Keratinocyte (primary cell): ENCODE measurements at regions not wholly inside any gene's neighbourhood (a gene's known extent, or its start where the extent isn't known, plus 50 kb on each side); places are given as distances from the start of the nearest gene placed in this dataset.
A peak's percentile ranks its signal among the peaks of the same experiment; 100 is the strongest.

Experiments used
- DNase-seq: peaks from one replicate; pipeline ENCODE4 v3.0.0-alpha.2; 2011; ENCODE audit warnings: low read depth, missing footprints, low spot score
- FAIRE-seq: peaks from 2 replicates; lab custom pipeline; 2011; peaks lifted over from hg19 to GRCh38; lab: Jason Lieb, UNC
- H2AFZ ChIP-seq: 2 replicates; pipeline ENCODE4 v1.6.0; 2012; ENCODE audit warnings: low read length, control low read depth, inconsistent platforms; ENCODE audit not compliant: control insufficient read depth
- H3K27ac ChIP-seq: 2 replicates; pipeline ENCODE4 v1.5.1; 2011; ENCODE audit warnings: low read length; ENCODE audit not compliant: control insufficient read depth, insufficient read depth
- H3K27me3 ChIP-seq: 3 replicates; pipeline ENCODE4 v1.6.0; 2011; ENCODE audit warnings: low read length; ENCODE audit not compliant: control insufficient read depth, insufficient read depth; ENCODE audit errors: extremely low read depth
- H3K36me3 ChIP-seq, 2 experiments: 2 replicates in 1 of 2; 3 replicates in 1 of 2; pipeline ENCODE4 v1.5.1; 2011; ENCODE audit warnings: low read length in 2 of 2, mild to moderate bottlenecking in 1 of 2; ENCODE audit not compliant: control insufficient read depth in 2 of 2, insufficient read depth in 2 of 2; ENCODE audit errors: extremely low read depth in 1 of 2
- H3K4me1 ChIP-seq: 3 replicates; pipeline ENCODE4 v1.5.1; 2011; ENCODE audit warnings: low read length; ENCODE audit not compliant: control insufficient read depth, insufficient read depth; ENCODE audit errors: extremely low read depth
- H3K4me2 ChIP-seq: 3 replicates; pipeline ENCODE4 v1.6.0; 2011; ENCODE audit warnings: low read depth, low read length; ENCODE audit not compliant: control insufficient read depth, insufficient read depth; ENCODE audit errors: extremely low read depth
- H3K4me3 ChIP-seq, 3 experiments: fragments of 200-600 bp in 1 of 3; sonication (generic) in 1 of 3; 2 replicates in 2 of 3; 3 replicates in 1 of 3; pipeline ENCODE4 v1.5.1; 2011 to 2016; ENCODE audit warnings: low read length in 3 of 3, mild to moderate bottlenecking in 3 of 3, control low read depth in 2 of 3, inconsistent platforms in 1 of 3, low read depth in 1 of 3, mixed read lengths in 1 of 3, mixed run types in 1 of 3, moderate library complexity in 1 of 3; ENCODE audit not compliant: control insufficient read depth in 2 of 3, insufficient read depth in 2 of 3; ENCODE audit errors: extremely low read depth in 1 of 3
- H3K79me2 ChIP-seq: 2 replicates; pipeline ENCODE4 v1.6.0; 2012; ENCODE audit warnings: low read length; ENCODE audit not compliant: control insufficient read depth, insufficient read depth
- H3K9ac ChIP-seq: 3 replicates; pipeline ENCODE4 v1.6.0; 2011; ENCODE audit warnings: low read length; ENCODE audit not compliant: control insufficient read depth, insufficient read depth; ENCODE audit errors: extremely low read depth
- H3K9me1 ChIP-seq: 3 replicates; pipeline ENCODE4 v1.6.0; 2011; ENCODE audit warnings: low read length; ENCODE audit not compliant: control insufficient read depth, insufficient read depth; ENCODE audit errors: extremely low read depth
- H3K9me3 ChIP-seq: 2 replicates; pipeline ENCODE4 v1.5.1; 2012; ENCODE audit warnings: low read depth, low read length; ENCODE audit not compliant: control insufficient read depth
- H4K20me1 ChIP-seq: 3 replicates; pipeline ENCODE4 v1.6.0; 2011; ENCODE audit warnings: low read length; ENCODE audit not compliant: control insufficient read depth, insufficient read depth; ENCODE audit errors: extremely low read depth
- CTCF ChIP-seq, 3 experiments: IDR thresholded peaks in 1 of 3; conservative IDR thresholded peaks in 1 of 3; optimal IDR thresholded peaks in 1 of 3; 2 replicates in 2 of 3; 3 replicates in 1 of 3; pipeline versions ENCODE3 to v1.5.1; 2011; ENCODE audit warnings: low read length in 3 of 3, mild to moderate bottlenecking in 3 of 3, moderate library complexity in 2 of 3, control low read depth in 1 of 3, inconsistent platforms in 1 of 3; ENCODE audit not compliant: insufficient read depth in 2 of 3; ENCODE audit errors: extremely low read depth in 1 of 3
- EZH2 ChIP-seq: IDR thresholded peaks from one replicate; pipeline ENCODE4 v1.6.1; 2012; ENCODE audit warnings: inconsistent platforms, mild to moderate bottlenecking, low read length, moderate library complexity
- dilution Hi-C: fragments of 300-500 bp; cut with MboI; formaldehyde crosslinking; loops from one replicate; pipeline ENCODE4 v1.7.0; 2020; ENCODE audit warnings: low sequenced_read_pairs; ENCODE audit not compliant: extremely low pct_ligation_motif_present

GRCh38 chr3:59576606-59577005 lies 526.8 kb upstream of the CFAP20DC start:
- Histone ChIP-seq H3K9me3 (no peaks in the 10 kb centered on the region), H3K4me2 (no peak overlapping the region), H3K9ac (no peak overlapping the region), H3K27ac (no peak overlapping the region), H3K36me3 (no peaks in the 10 kb centered on the region), H2AFZ (no peak overlapping the region), H3K27me3 (no peaks in the 10 kb centered on the region), H3K4me1 (peaks cover 15% of the 10 kb centered on the region), H3K9me1 (no peaks in the 10 kb centered on the region), H4K20me1 (no peaks in the 10 kb centered on the region), H3K4me3 (no peak overlapping the region), H3K79me2 (no peaks in the 10 kb centered on the region)
- DNase-seq = no peak
- TF ChIP-seq EZH2 = no peak
- TF ChIP-seq CTCF (optimal IDR thresholded peaks at IDR 0.05 in 1 of 3, IDR thresholded peaks at IDR 0.05 in 1 of 3, conservative IDR thresholded peaks at IDR 0.05 in 1 of 3; ENCODE audit: extremely low read depth in 1 of 3, insufficient read depth in 2 of 3, low read length in 3 of 3) = no peak
- FAIRE-seq = no peak
- dilution Hi-C loops = no loop called here

GRCh38 chr3:59575113-59576001 lies 525.5 kb upstream of the CFAP20DC start:
- no peak overlapping the region for H3K4me2 ChIP-seq
- no peaks in the 10 kb centered on the region for H3K79me2 ChIP-seq
- dilution Hi-C loops = no loop called here
- no peak overlapping the region for H3K9ac ChIP-seq
- peaks cover 12% of the 10 kb centered on the region for H3K4me1 ChIP-seq
- H3K27ac ChIP-seq = no peak overlapping the region
- H3K27me3 ChIP-seq = no peaks in the 10 kb centered on the region
- H3K9me3 ChIP-seq = no peaks in the 10 kb centered on the region
- FAIRE-seq (peak; percentile 75), DNase-seq (no peak)
- no peaks in the 10 kb centered on the region for H3K36me3 ChIP-seq
- H2AFZ ChIP-seq = no peak overlapping the region
- H4K20me1 ChIP-seq = no peaks in the 10 kb centered on the region
- H3K9me1 ChIP-seq = no peaks in the 10 kb centered on the region
- peak; percentile 89 to 95 (median 91) for TF ChIP-seq CTCF (optimal IDR thresholded peaks at IDR 0.05 in 1 of 3, IDR thresholded peaks at IDR 0.05 in 1 of 3, conservative IDR thresholded peaks at IDR 0.05 in 1 of 3; ENCODE audit: extremely low read depth in 1 of 3, insufficient read depth in 2 of 3, low read length in 3 of 3)
- TF ChIP-seq EZH2 = no peak
- H3K4me3 ChIP-seq = no peak overlapping the region
